ENCODE measurements at regions not wholly inside any gene's neighbourhood (a gene's known extent, or its start where the extent isn't known, plus 50 kb on each side); places are given as distances from the start of the nearest gene placed in this dataset.

DNA sequence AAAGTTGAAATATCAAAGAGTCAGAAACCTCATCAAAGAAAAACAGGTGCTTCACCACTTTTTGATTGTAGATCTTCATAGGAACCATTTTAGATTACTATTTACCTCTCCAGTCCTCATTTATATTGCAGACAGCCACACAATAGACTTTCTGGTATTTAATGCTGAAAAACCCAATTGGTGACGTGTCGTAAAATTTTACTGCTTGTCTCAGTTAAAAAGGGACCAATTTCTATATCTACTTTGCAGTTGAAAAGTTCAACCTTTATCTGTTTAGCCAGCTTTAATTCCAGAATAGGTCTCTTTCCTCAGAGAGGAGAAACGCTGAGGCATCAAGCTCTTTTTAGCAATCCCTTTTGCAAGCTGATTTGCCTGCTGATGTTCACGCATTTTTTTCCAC lies 1722.4 kb downstream of the PLA2G4A start:
- H3K27ac ChIP-seq: no peak overlapping the region
- 66 to 69% methylated on average over 4 of the region's 4 CpGs for WGBS, 2 donors

DNA sequence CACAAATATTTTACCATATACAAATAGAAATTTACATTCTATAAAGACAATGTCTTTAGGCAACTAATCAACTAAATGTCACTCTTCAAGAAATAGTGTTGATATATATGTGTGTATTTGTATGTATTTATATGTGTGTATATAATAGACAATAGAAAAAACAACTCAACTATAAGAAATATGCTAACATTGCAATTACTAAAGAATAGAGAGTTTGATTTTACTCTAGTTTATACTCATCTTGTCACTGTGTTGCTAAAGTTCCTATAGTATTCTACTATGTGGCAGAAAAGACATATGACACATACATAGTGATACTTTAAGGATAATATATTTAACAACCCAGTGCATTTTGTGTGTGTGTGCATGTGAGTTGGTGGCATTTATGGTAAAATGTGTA lies 1728.3 kb downstream of the PLA2G4A start:
- intact Hi-C loops (cut with DNase I): no loop called here
- Histone ChIP-seq H3K27ac (no peak overlapping the region), H3K4me1 (no peaks in the 10 kb centered on the region), H3K4me3 (replicated peaks in 1 of 3) (no peak overlapping the region), H3K27me3 (no peaks in the 10 kb centered on the region), H3K36me3 (no peaks in the 10 kb centered on the region), H3K9me3 (no peaks in the 10 kb centered on the region)
- TF ChIP-seq, protein P1, sequence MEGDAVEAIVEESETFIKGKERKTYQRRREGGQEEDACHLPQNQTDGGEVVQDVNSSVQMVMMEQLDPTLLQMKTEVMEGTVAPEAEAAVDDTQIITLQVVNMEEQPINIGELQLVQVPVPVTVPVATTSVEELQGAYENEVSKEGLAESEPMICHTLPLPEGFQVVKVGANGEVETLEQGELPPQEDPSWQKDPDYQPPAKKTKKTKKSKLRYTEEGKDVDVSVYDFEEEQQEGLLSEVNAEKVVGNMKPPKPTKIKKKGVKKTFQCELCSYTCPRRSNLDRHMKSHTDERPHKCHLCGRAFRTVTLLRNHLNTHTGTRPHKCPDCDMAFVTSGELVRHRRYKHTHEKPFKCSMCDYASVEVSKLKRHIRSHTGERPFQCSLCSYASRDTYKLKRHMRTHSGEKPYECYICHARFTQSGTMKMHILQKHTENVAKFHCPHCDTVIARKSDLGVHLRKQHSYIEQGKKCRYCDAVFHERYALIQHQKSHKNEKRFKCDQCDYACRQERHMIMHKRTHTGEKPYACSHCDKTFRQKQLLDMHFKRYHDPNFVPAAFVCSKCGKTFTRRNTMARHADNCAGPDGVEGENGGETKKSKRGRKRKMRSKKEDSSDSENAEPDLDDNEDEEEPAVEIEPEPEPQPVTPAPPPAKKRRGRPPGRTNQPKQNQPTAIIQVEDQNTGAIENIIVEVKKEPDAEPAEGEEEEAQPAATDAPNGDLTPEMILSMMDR (IDR thresholded peaks at IDR 0.05): no peak
- TF ChIP-seq POLR2A (IDR thresholded peaks at IDR 0.05): no peak
- DNase-seq: no peak

More for the DNA sequence above, 1722.4 kb downstream of the PLA2G4A start:
- H3K4me3 ChIP-seq (replicated peaks in 1 of 3): no peak overlapping the region
- no peaks in the 10 kb centered on the region for H3K9me3 ChIP-seq
- DNase-seq: no peak
- no peaks in the 10 kb centered on the region for H3K4me1 ChIP-seq
- TF ChIP-seq POLR2A (IDR thresholded peaks at IDR 0.05): no peak
- TF ChIP-seq, protein P1 (IDR thresholded peaks at IDR 0.05): no peak
- no peaks in the 10 kb centered on the region for H3K27me3 ChIP-seq
- intact Hi-C loops (cut with DNase I): no loop called here
- no peaks in the 10 kb centered on the region for H3K36me3 ChIP-seq

DNA sequence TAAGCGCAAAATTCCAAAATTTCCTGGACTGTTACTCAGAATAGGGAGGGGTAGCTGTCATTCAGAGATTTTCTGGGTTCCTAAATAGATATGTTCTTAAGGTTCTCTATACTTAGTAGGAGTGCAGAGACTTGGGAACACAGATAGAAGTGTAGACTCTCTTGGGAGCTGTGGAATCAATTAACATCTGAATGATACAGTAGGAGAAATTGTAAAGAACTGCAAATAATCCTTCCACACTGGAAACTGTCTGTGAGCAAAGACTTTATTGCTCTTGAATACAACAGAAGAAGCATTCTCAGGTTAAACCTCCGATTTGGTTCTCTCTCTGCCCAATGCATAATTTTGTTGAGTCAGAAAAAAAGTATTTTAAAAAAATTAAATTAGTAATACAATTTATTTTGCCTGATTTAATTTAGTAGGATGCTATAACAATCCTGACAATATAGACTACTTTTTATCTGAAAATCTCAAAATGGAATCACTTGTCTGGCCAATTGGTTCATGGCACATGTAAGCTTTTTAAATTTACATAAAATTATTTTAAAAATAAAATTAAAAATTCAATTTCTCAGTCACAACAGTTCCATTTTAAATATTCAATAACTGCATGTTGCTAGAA lies 1754.3 kb downstream of the PLA2G4A start:
- Histone ChIP-seq H3K27ac (no peak overlapping the region), H3K9me3 (no peaks in the 10 kb centered on the region), H3K4me1 (no peaks in the 10 kb centered on the region), H3K36me3 (no peaks in the 10 kb centered on the region), H3K4me3 (replicated peaks in 1 of 3) (no peak overlapping the region), H3K27me3 (no peaks in the 10 kb centered on the region)
- TF ChIP-seq POLR2A (IDR thresholded peaks at IDR 0.05): no peak
- TF ChIP-seq, protein P1 (IDR thresholded peaks at IDR 0.05): no peak
- no peak for DNase-seq
- intact Hi-C loops (cut with DNase I): no loop called here
- WGBS, 2 donors: 90 to 93% methylated on average over 2 of the region's 2 CpGs

DNA sequence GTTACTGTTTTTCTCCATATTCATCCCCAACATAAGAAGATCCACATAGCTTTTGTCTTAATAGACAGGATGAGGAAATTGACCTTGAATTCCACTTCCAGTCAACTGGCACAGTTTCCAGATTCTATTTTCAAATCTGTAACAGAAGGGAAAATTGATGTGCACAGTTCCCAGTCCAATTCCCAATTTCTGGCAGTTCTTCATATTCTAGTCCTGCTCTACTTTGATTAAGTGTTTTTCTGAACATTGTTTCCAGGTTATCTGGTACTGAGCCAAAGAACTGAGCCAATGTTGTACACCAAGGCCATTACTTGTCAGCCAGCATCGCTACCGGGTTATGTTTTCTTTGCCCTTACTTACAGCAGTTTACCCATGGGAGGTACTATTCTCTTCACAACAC lies 1755.4 kb downstream of the PLA2G4A start:
- intact Hi-C loops (cut with DNase I): no loop called here
- Histone ChIP-seq H3K27me3 (no peaks in the 10 kb centered on the region), H3K9me3 (no peaks in the 10 kb centered on the region), H3K4me3 (replicated peaks in 1 of 3) (no peak overlapping the region), H3K27ac (no peak overlapping the region), H3K36me3 (no peaks in the 10 kb centered on the region), H3K4me1 (no peaks in the 10 kb centered on the region)
- TF ChIP-seq POLR2A (IDR thresholded peaks at IDR 0.05): no peak
- TF ChIP-seq, protein P1 (IDR thresholded peaks at IDR 0.05): no peak
- 0 to 10% methylated on average over 2 of the region's 2 CpGs for WGBS, 2 donors
- DNase-seq: no peak

DNA sequence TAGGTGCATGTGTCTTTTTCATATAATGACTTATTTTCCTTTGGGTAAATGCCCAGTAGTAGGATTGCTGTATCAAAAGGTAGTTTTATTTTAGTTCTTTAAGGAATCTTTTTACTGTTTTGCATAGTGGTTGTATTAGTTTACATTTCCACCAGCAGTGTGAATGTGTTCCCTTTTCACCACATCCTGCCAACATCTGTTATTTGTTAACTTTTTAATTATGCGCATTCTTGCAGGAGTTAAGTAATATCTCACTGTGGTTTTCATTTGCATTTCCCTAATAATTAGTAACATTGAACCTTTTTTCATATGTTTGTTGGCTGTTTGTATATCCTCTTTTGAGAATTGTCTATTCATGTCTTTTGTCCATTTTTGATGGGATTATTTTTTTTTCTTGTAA lies 1761.9 kb downstream of the PLA2G4A start:
- H3K27me3 ChIP-seq: no peaks in the 10 kb centered on the region
- no peak for DNase-seq
- H3K9me3 ChIP-seq: no peaks in the 10 kb centered on the region
- no peaks in the 10 kb centered on the region for H3K4me1 ChIP-seq
- H3K27ac ChIP-seq: no peak overlapping the region
- TF ChIP-seq, protein P1 (IDR thresholded peaks at IDR 0.05): no peak
- TF ChIP-seq POLR2A (IDR thresholded peaks at IDR 0.05): no peak
- WGBS, 2 donors: 96 to 98% methylated on average over 1 of the region's 1 CpG
- H3K4me3 ChIP-seq (replicated peaks in 1 of 3): no peak overlapping the region
- no peaks in the 10 kb centered on the region for H3K36me3 ChIP-seq
- intact Hi-C loops (cut with DNase I): no loop called here
